Esophagus squamous epithelium (tissue), 5 donors: ENCODE measurements at regions not wholly inside any gene's neighbourhood (a gene's known extent, or its start where the extent isn't known, plus 50 kb on each side); places are given as distances from the start of the nearest gene placed in this dataset.

Experiments used
- DNase-seq: peaks from one replicate; lab custom pipeline; 2025; lab: John Stamatoyannopoulos, UW
- H3K27ac ChIP-seq, 4 donors: fragments of 200-600 bp; sonication (generic); one replicate each; pipeline ENCODE4 v1.5.1; 2016 to 2019; ENCODE audit warnings: mild to moderate bottlenecking in 1 of 4
- H3K27me3 ChIP-seq, 4 donors: fragments of 200-600 bp; sonication (generic); 1 replicate in 3 of 4; 2 replicates in 1 of 4; pipeline versions ENCODE4 v1.5.1 to v1.6.0; 2017 to 2021; ENCODE audit warnings: antibody characterized with exemption in 1 of 4
- H3K36me3 ChIP-seq, 3 donors: fragments of 200-600 bp; sonication (generic); one replicate each; pipeline ENCODE4 v1.5.1; 2016 to 2019
- H3K4me1 ChIP-seq, 3 donors: fragments of 200-600 bp; sonication (generic); one replicate each; pipeline ENCODE4 v1.5.1; 2017 to 2019
- H3K4me3 ChIP-seq, 4 donors: fragments of 200-600 bp; sonication (generic); 1 replicate in 3 of 4; 2 replicates in 1 of 4; pipeline ENCODE4 v1.5.1; 2016 to 2019; ENCODE audit warnings: mild to moderate bottlenecking in 2 of 4, moderate library complexity in 1 of 4
- H3K9me3 ChIP-seq, 3 donors: fragments of 200-600 bp; sonication (generic); one replicate each; pipeline ENCODE4 v1.5.1; 2016 to 2019
- POLR2A ChIP-seq, 4 donors: fragments of 450-650 bp; IDR thresholded peaks; one replicate each; pipeline ENCODE4 v1.6.1; 2017; ENCODE audit warnings: antibody characterized with exemption in 4 of 4, mild to moderate bottlenecking in 4 of 4, moderate library complexity in 3 of 4
- WGBS, 2 donors: methylation state at CpG; one replicate each; pipeline ENCODE4 v1.1.5; 2018; 5-methylcytosine and 5-hydroxymethylcytosine counted together
- intact Hi-C: fragments of 100-400 bp; cut with DNase I; formaldehyde crosslinking; loops from one replicate; pipeline ENCODE4 v1.15.0; 2022
- TF ChIP-seq, protein P1 (sequence below), 6 experiments: fragments of 450-650 bp in 4 of 6; fragments of 200-600 bp in 2 of 6; sonication (generic) in 2 of 6; IDR thresholded peaks; one replicate each; pipeline ENCODE4 v1.5.1; 2016 to 2019; ENCODE audit warnings: antibody characterized with exemption in 6 of 6, mild to moderate bottlenecking in 4 of 6, moderate library complexity in 4 of 6
- donor health status: DM: yes; HTN: yes; CAD: no.

DNA sequence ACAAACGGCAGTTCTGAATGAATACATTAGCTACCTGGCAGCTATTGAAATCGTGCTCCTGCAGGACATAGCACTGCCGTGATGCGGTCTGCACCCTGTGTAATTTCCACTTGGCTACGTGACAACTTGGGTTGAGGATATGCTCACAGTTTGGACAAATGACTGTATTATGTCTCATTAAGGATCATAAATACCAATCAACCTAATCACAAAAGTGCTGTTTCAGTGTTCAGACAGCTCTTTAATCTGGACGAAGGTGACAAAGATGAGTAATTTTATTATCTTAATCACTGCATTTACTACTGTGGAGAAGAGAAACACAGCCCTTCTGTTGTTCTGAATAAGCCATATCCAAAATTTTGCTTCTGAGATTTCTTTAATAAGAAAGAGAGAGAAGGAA lies 210.8 kb upstream of the PFKP start:
- Histone ChIP-seq H3K9me3 (no peaks in the 10 kb centered on the region), H3K27ac (no peak overlapping the region), H3K4me3 (no peak overlapping the region), H3K36me3 (no peaks in the 10 kb centered on the region), H3K27me3 (peaks cover 0 to 11% (median 0%) of the 10 kb centered on the region in 4 donors), H3K4me1 (no peaks in the 10 kb centered on the region)
- intact Hi-C loops: no loop called here
- no peak for DNase-seq
- WGBS, 2 donors: 48 to 60% methylated on average over 6 of the region's 6 CpGs
- TF ChIP-seq POLR2A (IDR thresholded peaks at IDR 0.05): no peak
- TF ChIP-seq, protein P1, sequence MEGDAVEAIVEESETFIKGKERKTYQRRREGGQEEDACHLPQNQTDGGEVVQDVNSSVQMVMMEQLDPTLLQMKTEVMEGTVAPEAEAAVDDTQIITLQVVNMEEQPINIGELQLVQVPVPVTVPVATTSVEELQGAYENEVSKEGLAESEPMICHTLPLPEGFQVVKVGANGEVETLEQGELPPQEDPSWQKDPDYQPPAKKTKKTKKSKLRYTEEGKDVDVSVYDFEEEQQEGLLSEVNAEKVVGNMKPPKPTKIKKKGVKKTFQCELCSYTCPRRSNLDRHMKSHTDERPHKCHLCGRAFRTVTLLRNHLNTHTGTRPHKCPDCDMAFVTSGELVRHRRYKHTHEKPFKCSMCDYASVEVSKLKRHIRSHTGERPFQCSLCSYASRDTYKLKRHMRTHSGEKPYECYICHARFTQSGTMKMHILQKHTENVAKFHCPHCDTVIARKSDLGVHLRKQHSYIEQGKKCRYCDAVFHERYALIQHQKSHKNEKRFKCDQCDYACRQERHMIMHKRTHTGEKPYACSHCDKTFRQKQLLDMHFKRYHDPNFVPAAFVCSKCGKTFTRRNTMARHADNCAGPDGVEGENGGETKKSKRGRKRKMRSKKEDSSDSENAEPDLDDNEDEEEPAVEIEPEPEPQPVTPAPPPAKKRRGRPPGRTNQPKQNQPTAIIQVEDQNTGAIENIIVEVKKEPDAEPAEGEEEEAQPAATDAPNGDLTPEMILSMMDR (IDR thresholded peaks at IDR 0.05): no peak

DNA sequence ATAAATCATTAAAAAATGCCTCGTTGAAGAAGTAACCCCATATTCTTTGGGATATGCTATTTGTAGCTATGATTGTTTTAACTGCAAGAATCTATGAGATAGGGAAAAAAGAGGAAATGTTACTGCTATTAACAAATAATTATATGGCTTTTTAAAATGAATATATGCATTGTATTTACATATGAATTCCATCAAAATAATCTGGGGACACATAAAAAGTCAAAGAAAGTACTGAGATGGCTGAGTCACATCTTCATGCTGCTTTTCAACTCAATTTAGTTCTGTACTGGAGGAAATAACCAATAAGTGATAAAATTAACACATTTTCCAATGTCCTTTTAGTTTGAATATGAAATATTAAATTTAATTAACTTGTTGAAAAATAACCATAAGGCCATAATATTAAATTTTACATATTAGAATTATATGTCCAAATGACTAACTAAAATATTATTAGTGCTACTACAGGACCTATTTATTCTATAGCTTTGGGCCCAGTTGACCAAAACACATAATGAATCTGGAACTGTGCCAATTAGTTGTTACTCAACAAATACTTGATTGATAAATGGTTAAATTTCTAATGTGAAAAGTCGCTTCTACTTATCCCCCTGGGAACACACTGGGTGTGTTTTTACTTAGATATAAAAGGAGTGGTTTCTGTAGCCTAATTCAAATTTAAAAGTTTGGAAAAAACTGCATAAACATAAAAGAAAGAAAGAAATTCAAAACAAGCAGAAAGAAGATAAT lies 214.6 kb upstream of the PFKP start:
- WGBS, 2 donors: 39 to 46% methylated on average over 2 of the region's 2 CpGs
- no peaks in the 10 kb centered on the region for H3K36me3 ChIP-seq
- no peaks in the 10 kb centered on the region for H3K9me3 ChIP-seq
- no peak for DNase-seq
- H3K27me3 ChIP-seq: peaks cover 0 to 11% (median 0%) of the 10 kb centered on the region in 4 donors
- intact Hi-C loops: no loop called here
- TF ChIP-seq POLR2A (IDR thresholded peaks at IDR 0.05): no peak
- TF ChIP-seq, protein P1 (IDR thresholded peaks at IDR 0.05): no peak
- no peak overlapping the region for H3K27ac ChIP-seq
- no peak overlapping the region for H3K4me3 ChIP-seq
- no peaks in the 10 kb centered on the region for H3K4me1 ChIP-seq

DNA sequence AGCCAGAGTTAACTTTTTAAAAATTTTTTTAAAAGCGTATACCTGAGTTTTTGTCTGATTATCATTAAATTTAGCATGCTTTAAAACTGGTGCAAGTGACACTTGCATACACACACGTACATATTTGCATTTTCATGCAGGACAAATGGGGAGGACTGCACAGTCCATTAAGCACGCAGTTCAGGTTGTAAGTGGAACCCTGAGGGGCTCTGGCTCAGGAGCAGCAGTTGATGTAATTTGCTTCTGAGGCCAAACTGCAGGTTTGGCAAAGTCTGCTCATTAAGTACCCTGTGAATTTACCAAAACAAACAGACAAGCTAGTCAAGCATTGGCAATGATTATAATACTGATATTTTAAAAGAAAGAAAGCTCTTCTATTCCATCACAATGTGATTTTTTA lies 215.8 kb upstream of the PFKP start:
- no peaks in the 10 kb centered on the region for H3K36me3 ChIP-seq
- no peak overlapping the region for H3K27ac ChIP-seq
- H3K4me1 ChIP-seq: no peaks in the 10 kb centered on the region
- H3K4me3 ChIP-seq: no peak overlapping the region
- 37 to 46% methylated on average over 3 of the region's 3 CpGs for WGBS, 2 donors
- no peak for DNase-seq
- no peaks in the 10 kb centered on the region for H3K9me3 ChIP-seq
- intact Hi-C loops: no loop called here
- peaks cover 0 to 11% (median 0%) of the 10 kb centered on the region in 4 donors for H3K27me3 ChIP-seq
- TF ChIP-seq, protein P1 (IDR thresholded peaks at IDR 0.05): no peak
- no peak for TF ChIP-seq POLR2A (IDR thresholded peaks at IDR 0.05)

DNA sequence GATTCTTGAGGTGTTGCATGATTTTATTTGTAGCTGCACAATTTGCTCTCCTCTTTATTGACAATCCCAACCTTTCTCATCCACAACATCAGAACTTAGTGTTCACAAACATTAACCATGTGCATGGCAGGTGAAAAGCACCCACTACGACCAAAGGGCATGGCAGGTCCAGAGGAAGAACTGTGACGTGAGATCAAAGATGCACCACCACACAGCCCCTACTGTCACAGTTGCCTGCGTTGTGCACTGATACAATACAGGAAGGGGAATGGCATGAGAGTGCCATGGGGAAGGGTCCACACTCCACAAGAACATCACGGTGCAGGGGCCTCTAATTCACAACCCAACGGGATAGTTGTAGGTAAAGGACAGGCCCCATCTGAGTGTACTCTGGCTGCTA lies 217.1 kb upstream of the PFKP start:
- DNase-seq: no peak
- no peak for TF ChIP-seq POLR2A (IDR thresholded peaks at IDR 0.05)
- TF ChIP-seq, protein P1 (IDR thresholded peaks at IDR 0.05): no peak
- no peaks in the 10 kb centered on the region for H3K9me3 ChIP-seq
- H3K36me3 ChIP-seq: no peaks in the 10 kb centered on the region
- no peak overlapping the region for H3K4me3 ChIP-seq
- H3K27ac ChIP-seq: no peak overlapping the region
- H3K4me1 ChIP-seq: no peaks in the 10 kb centered on the region
- H3K27me3 ChIP-seq: peaks cover 0 to 11% (median 0%) of the 10 kb centered on the region in 4 donors
- 91 to 98% methylated on average over 5 of the region's 5 CpGs for WGBS, 2 donors
- intact Hi-C loops: no loop called here

- Histone ChIP-seq H3K9me3 (no peaks in the 10 kb centered on the region), H3K36me3 (no peaks in the 10 kb centered on the region), H3K4me3 (no peak overlapping the region), H3K27me3 (peaks cover 0 to 2% (median 0%) of the 10 kb centered on the region in 4 donors), H3K27ac (no peak overlapping the region), H3K4me1 (no peaks in the 10 kb centered on the region)
- TF ChIP-seq, protein P1 (IDR thresholded peaks at IDR 0.05): no peak
- TF ChIP-seq POLR2A (IDR thresholded peaks at IDR 0.05): no peak
- 66 to 100% methylated on average over 1 to 4 of the region's 5 CpGs for WGBS, 2 donors
- intact Hi-C loops: no loop called here
- no peak for DNase-seq
Measured at GRCh38 chr10:2844925-2845324, 222.4 kb upstream of the PFKP start.
